WTC11 (cell line): ENCODE measurements at regions not wholly inside any gene's neighbourhood (a gene's known extent, or its start where the extent isn't known, plus 50 kb on each side); places are given as distances from the start of the nearest gene placed in this dataset.

Experiments used
- ATAC-seq: fragments of 200-7000 bp; cut with Tn5 transposase; 2 replicates; pipeline ENCODE4 v1.10.0; 2021; ENCODE audit warnings: mild to moderate bottlenecking, moderate library complexity
- CTCF ChIA-PET: fragments of 300-600 bp; sonication (Branson Sonifier 250); formaldehyde crosslinking; loops from one replicate; lab custom pipeline; 2021; ENCODE audit warnings: antibody characterized with exemption; lab: Charles Lee
- POLR2A ChIA-PET: fragments of 350-600 bp; sonication (Branson Sonifier 250); formaldehyde crosslinking; loops from one replicate; lab custom pipeline; 2021; ENCODE audit warnings: antibody characterized with exemption; lab: Charles Lee
- DNase-seq: peaks from one replicate; pipeline ENCODE4 v3.0.0; 2021; ENCODE audit warnings: low spot score
- H3K27ac Mint-ChIP-seq: 2 replicates; pipeline ENCODE4 v1.8.0; 2021; ENCODE audit warnings: mixed read lengths
- H3K27me3 Mint-ChIP-seq: 2 replicates; pipeline ENCODE4 v1.8.0; 2021; ENCODE audit warnings: low read depth, mild to moderate bottlenecking, moderate library complexity, mixed read lengths
- H3K36me3 Mint-ChIP-seq: 2 replicates; pipeline ENCODE4 v1.8.0; 2021; ENCODE audit warnings: mixed read lengths
- H3K4me1 Mint-ChIP-seq: 2 replicates; pipeline ENCODE4 v1.8.0; 2022; ENCODE audit warnings: mixed read lengths
- H3K4me3 Mint-ChIP-seq: 2 replicates; pipeline ENCODE4 v1.8.0; 2021; ENCODE audit warnings: mild to moderate bottlenecking, moderate library complexity, mixed read lengths
- H3K9me3 Mint-ChIP-seq: 2 replicates; pipeline ENCODE4 v1.8.0; 2021; ENCODE audit warnings: mixed read lengths
- FOXJ3 ChIP-seq: sonication (generic); formaldehyde crosslinking; IDR thresholded peaks from 2 replicates; pipeline ENCODE4 v1.9.0; 2021; ENCODE audit warnings: missing genetic modification reagents, mild to moderate bottlenecking, borderline replicate concordance
- MXD4 ChIP-seq: fragments of 250-450 bp; sonication (Bioruptor Pico); IDR thresholded peaks from 2 replicates; pipeline ENCODE4 v1.8.0; 2021; ENCODE audit warnings: mild to moderate bottlenecking, moderate library complexity, borderline replicate concordance
- NFATC4 ChIP-seq: fragments of 250-450 bp; sonication (Bioruptor Pico); IDR thresholded peaks from 2 replicates; pipeline ENCODE4 v1.9.0; 2021; ENCODE audit warnings: mild to moderate bottlenecking
- NR1H2 ChIP-seq: sonication (generic); formaldehyde crosslinking; IDR thresholded peaks from 2 replicates; pipeline ENCODE4 v1.9.0; 2021; ENCODE audit warnings: mild to moderate bottlenecking, moderate library complexity, missing genetic modification reagents
- NR2C2 ChIP-seq: sonication (generic); formaldehyde crosslinking; IDR thresholded peaks from 2 replicates; pipeline ENCODE4 v1.8.0; 2022; ENCODE audit warnings: mild to moderate bottlenecking, missing genetic modification reagents
- NR3C1 ChIP-seq: sonication (generic); formaldehyde crosslinking; conservative IDR thresholded peaks from 2 replicates; pipeline ENCODE4 v1.8.1; 2023; ENCODE audit warnings: low read depth, mild to moderate bottlenecking, missing genetic modification reagents
- PRRX2 ChIP-seq: fragments of 250-450 bp; sonication (Bioruptor Pico); IDR thresholded peaks from 2 replicates; pipeline ENCODE4 v1.8.0; 2021; ENCODE audit warnings: mild to moderate bottlenecking
- TP53 ChIP-seq: sonication (generic); formaldehyde crosslinking; IDR thresholded peaks from 2 replicates; pipeline ENCODE4 v1.8.1; 2023; ENCODE audit warnings: mild to moderate bottlenecking, missing genetic modification reagents
- ZBTB43 ChIP-seq: sonication (generic); formaldehyde crosslinking; IDR thresholded peaks from 2 replicates; pipeline ENCODE4 v1.8.1; 2023; ENCODE audit warnings: mild to moderate bottlenecking, missing genetic modification reagents
- ZNF121 ChIP-seq: sonication (generic); formaldehyde crosslinking; IDR thresholded peaks from 2 replicates; pipeline ENCODE4 v1.8.0; 2023; ENCODE audit warnings: missing genetic modification reagents
- ZNF317 ChIP-seq: sonication (generic); formaldehyde crosslinking; IDR thresholded peaks from 2 replicates; pipeline ENCODE4 v1.8.1; 2023; ENCODE audit warnings: low read depth, mild to moderate bottlenecking, moderate library complexity, missing genetic modification reagents, borderline replicate concordance
- ZNF671 ChIP-seq: fragments of 250-450 bp; sonication (Bioruptor Pico); IDR thresholded peaks from 2 replicates; pipeline ENCODE4 v1.8.0; 2021; ENCODE audit warnings: mild to moderate bottlenecking
- TF ChIP-seq, protein P1 (sequence below): fragments of 250-450 bp; sonication (Bioruptor Pico); conservative IDR thresholded peaks from 2 replicates; pipeline ENCODE4 v1.9.0; 2021; ENCODE audit warnings: mild to moderate bottlenecking
- TF ChIP-seq, protein P2 (sequence below): fragments of 250-450 bp; sonication (Bioruptor Pico); IDR thresholded peaks from 2 replicates; pipeline ENCODE4 v1.9.0; 2021; ENCODE audit warnings: mild to moderate bottlenecking, borderline replicate concordance
- TF ChIP-seq, protein P3 (sequence below): sonication (generic); formaldehyde crosslinking; IDR thresholded peaks from 2 replicates; pipeline ENCODE4 v1.8.1; 2023; ENCODE audit warnings: mild to moderate bottlenecking, missing genetic modification reagents, borderline replicate concordance
- TF ChIP-seq, protein P4 (sequence below): sonication (generic); formaldehyde crosslinking; IDR thresholded peaks from 2 replicates; pipeline ENCODE4 v1.8.1; 2022; ENCODE audit warnings: mild to moderate bottlenecking, moderate library complexity, missing genetic modification reagents
- TF ChIP-seq, protein P5 (sequence below): sonication (generic); formaldehyde crosslinking; IDR thresholded peaks from 2 replicates; pipeline ENCODE4 v1.8.1; 2022; ENCODE audit warnings: missing genetic modification reagents, borderline replicate concordance

- no peak overlapping the region for H3K4me3 Mint-ChIP-seq
- TF ChIP-seq, protein P1, sequence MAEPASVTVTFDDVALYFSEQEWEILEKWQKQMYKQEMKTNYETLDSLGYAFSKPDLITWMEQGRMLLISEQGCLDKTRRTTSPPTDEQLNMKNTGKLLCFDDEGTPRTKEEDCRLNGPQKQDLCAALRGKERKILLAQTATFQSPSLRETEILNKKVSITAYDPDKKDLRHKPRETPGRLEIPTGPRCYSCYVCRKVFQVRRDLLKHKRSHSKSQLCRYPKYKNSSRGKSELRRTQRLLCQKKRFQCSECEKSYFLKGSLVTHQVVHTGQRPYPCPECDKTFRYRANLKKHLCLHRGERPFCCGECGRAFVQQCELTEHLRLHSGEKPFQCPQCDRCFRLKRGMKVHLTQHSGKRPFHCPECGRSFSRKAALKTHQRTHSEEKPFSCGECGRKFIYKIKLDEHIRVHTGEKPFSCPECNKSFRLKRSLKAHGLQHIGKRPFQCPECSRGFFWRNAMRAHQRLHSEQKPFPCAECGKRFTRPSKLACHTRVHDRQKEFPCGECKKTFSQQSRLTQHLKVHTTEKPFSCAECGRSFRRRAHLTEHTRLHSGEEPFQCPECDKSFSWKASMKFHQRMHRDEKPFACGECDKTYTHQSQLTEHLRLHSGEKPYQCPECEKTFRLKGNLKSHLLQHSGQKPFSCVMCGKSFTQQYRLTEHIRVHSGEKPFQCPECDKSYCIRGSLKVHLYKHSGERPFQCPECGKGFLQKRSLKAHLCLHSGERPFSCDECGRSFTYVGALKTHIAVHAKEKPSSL (CRISPR knock-in tag): no peak
- TF ChIP-seq ZBTB43 (CRISPR knock-in tag) (no peak), NR3C1 (CRISPR knock-in tag) (no peak)
- TF ChIP-seq, all 79 proteins: peak for 0
- DNase-seq: no peak
- H3K36me3 Mint-ChIP-seq: peaks cover 34% of the 10 kb centered on the region
- H3K9me3 Mint-ChIP-seq: peaks cover 31% of the 10 kb centered on the region
- POLR2A ChIA-PET: no interaction called here
- H3K4me1 Mint-ChIP-seq: peaks cover 18% of the 10 kb centered on the region
- peaks cover 8% of the 10 kb centered on the region; the same call in 1 of the 2 replicates for H3K27me3 Mint-ChIP-seq
- CTCF ChIA-PET: no interaction called here
- ATAC-seq: peak; percentile 95
- peak overlapping the region; percentile 55 for H3K27ac Mint-ChIP-seq
These were observed 63.8 kb upstream of the RERGL start for GRCh38 chr12:18153826-18154225.

DNA sequence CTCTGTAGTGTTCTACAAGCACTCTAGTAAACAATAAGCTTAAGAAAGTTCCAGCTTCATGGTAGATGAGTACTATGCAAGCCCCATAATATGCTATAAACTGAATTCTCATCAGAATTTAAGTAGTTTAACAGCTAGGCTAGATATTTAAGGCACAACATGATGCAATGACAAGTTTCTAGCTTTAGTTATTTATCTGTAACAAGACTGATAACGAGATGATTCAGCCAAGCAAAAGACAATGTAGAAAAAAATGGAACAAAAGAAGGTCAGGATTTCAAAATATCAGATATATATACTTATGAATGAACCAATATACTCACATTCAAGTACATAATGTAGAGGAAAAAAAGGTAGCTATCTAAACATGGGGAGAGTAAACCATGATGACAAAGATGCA, 61.0 kb upstream of the RERGL start:
- no peak for TF ChIP-seq ZNF317
- POLR2A ChIA-PET: no interaction called here
- Mint-ChIP-seq H3K9me3 (peaks cover 15% of the 10 kb centered on the region), H3K4me3 (no peak overlapping the region), H3K36me3 (peaks cover 15% of the 10 kb centered on the region), H3K4me1 (peaks cover 18% of the 10 kb centered on the region), H3K27me3 (peaks cover 8% of the 10 kb centered on the region; the same call in 1 of the 2 replicates), H3K27ac (no peak overlapping the region)
- no peak for DNase-seq
- ATAC-seq: no peak
- CTCF ChIA-PET: interaction anchor here (0.5 kb wide), 1 partner anchor 1162 kb away, joined by 3 read pairs; no protein-coding TSS in a partner anchor

DNA sequence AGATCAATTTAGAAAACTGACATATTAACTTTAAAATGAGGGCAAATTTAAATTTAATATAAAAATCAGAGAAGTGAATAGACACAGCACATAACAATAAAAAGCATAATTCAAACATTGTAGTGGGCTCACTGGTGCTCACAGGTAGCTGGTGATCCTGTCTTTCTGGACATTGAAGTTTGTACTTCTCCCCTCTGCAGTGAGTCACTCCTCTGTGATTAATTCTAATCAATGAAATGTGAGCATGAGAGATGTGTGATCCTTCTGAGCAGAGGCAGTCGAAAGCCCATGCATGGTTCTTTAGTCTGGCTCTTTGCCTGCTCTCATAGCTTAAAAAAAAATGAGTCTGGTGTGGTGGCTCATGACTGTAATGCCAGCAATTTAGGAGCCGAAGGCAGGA, 59.0 kb upstream of the RERGL start:
- H3K4me3 Mint-ChIP-seq: no peak overlapping the region
- H3K36me3 Mint-ChIP-seq: no peaks in the 10 kb centered on the region
- peaks cover 2% of the 10 kb centered on the region; the same call in 1 of the 2 replicates for H3K27me3 Mint-ChIP-seq
- no peak overlapping the region for H3K27ac Mint-ChIP-seq
- H3K4me1 Mint-ChIP-seq: peaks cover 10% of the 10 kb centered on the region
- ATAC-seq: no peak
- POLR2A ChIA-PET: no interaction called here
- H3K9me3 Mint-ChIP-seq: no peaks in the 10 kb centered on the region
- CTCF ChIA-PET: no interaction called here
- DNase-seq: no peak
- no peak for TF ChIP-seq NR1H2 (CRISPR knock-in tag)
- no peak for TF ChIP-seq TP53 (CRISPR knock-in tag)
- TF ChIP-seq, protein P2, sequence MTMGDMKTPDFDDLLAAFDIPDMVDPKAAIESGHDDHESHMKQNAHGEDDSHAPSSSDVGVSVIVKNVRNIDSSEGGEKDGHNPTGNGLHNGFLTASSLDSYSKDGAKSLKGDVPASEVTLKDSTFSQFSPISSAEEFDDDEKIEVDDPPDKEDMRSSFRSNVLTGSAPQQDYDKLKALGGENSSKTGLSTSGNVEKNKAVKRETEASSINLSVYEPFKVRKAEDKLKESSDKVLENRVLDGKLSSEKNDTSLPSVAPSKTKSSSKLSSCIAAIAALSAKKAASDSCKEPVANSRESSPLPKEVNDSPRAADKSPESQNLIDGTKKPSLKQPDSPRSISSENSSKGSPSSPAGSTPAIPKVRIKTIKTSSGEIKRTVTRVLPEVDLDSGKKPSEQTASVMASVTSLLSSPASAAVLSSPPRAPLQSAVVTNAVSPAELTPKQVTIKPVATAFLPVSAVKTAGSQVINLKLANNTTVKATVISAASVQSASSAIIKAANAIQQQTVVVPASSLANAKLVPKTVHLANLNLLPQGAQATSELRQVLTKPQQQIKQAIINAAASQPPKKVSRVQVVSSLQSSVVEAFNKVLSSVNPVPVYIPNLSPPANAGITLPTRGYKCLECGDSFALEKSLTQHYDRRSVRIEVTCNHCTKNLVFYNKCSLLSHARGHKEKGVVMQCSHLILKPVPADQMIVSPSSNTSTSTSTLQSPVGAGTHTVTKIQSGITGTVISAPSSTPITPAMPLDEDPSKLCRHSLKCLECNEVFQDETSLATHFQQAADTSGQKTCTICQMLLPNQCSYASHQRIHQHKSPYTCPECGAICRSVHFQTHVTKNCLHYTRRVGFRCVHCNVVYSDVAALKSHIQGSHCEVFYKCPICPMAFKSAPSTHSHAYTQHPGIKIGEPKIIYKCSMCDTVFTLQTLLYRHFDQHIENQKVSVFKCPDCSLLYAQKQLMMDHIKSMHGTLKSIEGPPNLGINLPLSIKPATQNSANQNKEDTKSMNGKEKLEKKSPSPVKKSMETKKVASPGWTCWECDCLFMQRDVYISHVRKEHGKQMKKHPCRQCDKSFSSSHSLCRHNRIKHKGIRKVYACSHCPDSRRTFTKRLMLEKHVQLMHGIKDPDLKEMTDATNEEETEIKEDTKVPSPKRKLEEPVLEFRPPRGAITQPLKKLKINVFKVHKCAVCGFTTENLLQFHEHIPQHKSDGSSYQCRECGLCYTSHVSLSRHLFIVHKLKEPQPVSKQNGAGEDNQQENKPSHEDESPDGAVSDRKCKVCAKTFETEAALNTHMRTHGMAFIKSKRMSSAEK: no peak
- no peak for TF ChIP-seq ZNF121
- TF ChIP-seq, protein P3, sequence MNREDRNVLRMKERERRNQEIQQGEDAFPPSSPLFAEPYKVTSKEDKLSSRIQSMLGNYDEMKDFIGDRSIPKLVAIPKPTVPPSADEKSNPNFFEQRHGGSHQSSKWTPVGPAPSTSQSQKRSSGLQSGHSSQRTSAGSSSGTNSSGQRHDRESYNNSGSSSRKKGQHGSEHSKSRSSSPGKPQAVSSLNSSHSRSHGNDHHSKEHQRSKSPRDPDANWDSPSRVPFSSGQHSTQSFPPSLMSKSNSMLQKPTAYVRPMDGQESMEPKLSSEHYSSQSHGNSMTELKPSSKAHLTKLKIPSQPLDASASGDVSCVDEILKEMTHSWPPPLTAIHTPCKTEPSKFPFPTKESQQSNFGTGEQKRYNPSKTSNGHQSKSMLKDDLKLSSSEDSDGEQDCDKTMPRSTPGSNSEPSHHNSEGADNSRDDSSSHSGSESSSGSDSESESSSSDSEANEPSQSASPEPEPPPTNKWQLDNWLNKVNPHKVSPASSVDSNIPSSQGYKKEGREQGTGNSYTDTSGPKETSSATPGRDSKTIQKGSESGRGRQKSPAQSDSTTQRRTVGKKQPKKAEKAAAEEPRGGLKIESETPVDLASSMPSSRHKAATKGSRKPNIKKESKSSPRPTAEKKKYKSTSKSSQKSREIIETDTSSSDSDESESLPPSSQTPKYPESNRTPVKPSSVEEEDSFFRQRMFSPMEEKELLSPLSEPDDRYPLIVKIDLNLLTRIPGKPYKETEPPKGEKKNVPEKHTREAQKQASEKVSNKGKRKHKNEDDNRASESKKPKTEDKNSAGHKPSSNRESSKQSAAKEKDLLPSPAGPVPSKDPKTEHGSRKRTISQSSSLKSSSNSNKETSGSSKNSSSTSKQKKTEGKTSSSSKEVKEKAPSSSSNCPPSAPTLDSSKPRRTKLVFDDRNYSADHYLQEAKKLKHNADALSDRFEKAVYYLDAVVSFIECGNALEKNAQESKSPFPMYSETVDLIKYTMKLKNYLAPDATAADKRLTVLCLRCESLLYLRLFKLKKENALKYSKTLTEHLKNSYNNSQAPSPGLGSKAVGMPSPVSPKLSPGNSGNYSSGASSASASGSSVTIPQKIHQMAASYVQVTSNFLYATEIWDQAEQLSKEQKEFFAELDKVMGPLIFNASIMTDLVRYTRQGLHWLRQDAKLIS: no peak
- TF ChIP-seq NFATC4: no peak
- TF ChIP-seq, protein P4, sequence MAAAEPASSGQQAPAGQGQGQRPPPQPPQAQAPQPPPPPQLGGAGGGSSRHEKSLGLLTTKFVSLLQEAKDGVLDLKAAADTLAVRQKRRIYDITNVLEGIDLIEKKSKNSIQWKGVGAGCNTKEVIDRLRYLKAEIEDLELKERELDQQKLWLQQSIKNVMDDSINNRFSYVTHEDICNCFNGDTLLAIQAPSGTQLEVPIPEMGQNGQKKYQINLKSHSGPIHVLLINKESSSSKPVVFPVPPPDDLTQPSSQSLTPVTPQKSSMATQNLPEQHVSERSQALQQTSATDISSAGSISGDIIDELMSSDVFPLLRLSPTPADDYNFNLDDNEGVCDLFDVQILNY (CRISPR knock-in tag): no peak
- no peak for TF ChIP-seq PRRX2 (CRISPR knock-in tag)
- TF ChIP-seq MXD4: no peak
- TF ChIP-seq NR2C2 (CRISPR knock-in tag): no peak
- TF ChIP-seq, protein P5, sequence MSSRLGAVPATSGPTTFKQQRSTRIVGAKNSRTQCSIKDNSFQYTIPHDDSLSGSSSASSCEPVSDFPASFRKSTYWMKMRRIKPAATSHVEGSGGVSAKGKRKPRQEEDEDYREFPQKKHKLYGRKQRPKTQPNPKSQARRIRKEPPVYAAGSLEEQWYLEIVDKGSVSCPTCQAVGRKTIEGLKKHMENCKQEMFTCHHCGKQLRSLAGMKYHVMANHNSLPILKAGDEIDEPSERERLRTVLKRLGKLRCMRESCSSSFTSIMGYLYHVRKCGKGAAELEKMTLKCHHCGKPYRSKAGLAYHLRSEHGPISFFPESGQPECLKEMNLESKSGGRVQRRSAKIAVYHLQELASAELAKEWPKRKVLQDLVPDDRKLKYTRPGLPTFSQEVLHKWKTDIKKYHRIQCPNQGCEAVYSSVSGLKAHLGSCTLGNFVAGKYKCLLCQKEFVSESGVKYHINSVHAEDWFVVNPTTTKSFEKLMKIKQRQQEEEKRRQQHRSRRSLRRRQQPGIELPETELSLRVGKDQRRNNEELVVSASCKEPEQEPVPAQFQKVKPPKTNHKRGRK: no peak
- no peak for TF ChIP-seq FOXJ3 (CRISPR knock-in tag)
- TF ChIP-seq ZNF671: no peak
